GM03348 (cell line): ENCODE measurements at regions not wholly inside any gene's neighbourhood (a gene's known extent, or its start where the extent isn't known, plus 50 kb on each side); places are given as distances from the start of the nearest gene placed in this dataset.

Experiments used
- DNase-seq: peaks from one replicate; pipeline ENCODE4 v3.0.0; 2012; ENCODE audit warnings: low spot score

- DNase-seq: no peak
These were observed 171.1 kb upstream of the LYZL1 start for GRCh38 chr10:29117781-29118180.

- DNase-seq: peak; percentile 36
These were observed 169.5 kb upstream of the LYZL1 start for GRCh38 chr10:29119374-29119773.

- DNase-seq: peak; percentile 16
These were observed 168.7 kb upstream of the LYZL1 start for GRCh38 chr10:29120216-29120615.

GRCh38 chr10:29124864-29125263 lies 164.0 kb upstream of the LYZL1 start:
- no peak for DNase-seq

- DNase-seq: no peak
These were observed 161.7 kb upstream of the LYZL1 start for GRCh38 chr10:29127037-29127700.

GRCh38 chr10:29127731-29128130 lies 161.1 kb upstream of the LYZL1 start:
- DNase-seq: no peak

GRCh38 chr10:29130190-29130673 lies 158.6 kb upstream of the LYZL1 start:
- peak; percentile 43 for DNase-seq

- DNase-seq: no peak
These were observed 156.8 kb upstream of the LYZL1 start for GRCh38 chr10:29131952-29132547.

GRCh38 chr10:29132551-29133111 lies 156.2 kb upstream of the LYZL1 start:
- DNase-seq: no peak

- DNase-seq: no peak
These were observed 153.5 kb upstream of the LYZL1 start for GRCh38 chr10:29135337-29135736.

GRCh38 chr10:29136411-29136810 lies 152.5 kb upstream of the LYZL1 start:
- DNase-seq: no peak

- no peak for DNase-seq
These were observed 148.7 kb upstream of the LYZL1 start for GRCh38 chr10:29140151-29140550.

- DNase-seq: peak; percentile 85
These were observed 147.9 kb upstream of the LYZL1 start for GRCh38 chr10:29140991-29141390.

GRCh38 chr10:29141761-29142160 lies 147.1 kb upstream of the LYZL1 start:
- peak; percentile 55 for DNase-seq

- DNase-seq: no peak
These were observed 146.2 kb upstream of the LYZL1 start for GRCh38 chr10:29142516-29143314.

- DNase-seq: no peak
These were observed 144.7 kb upstream of the LYZL1 start for GRCh38 chr10:29144126-29144525.

GRCh38 chr10:29146311-29147100 lies 142.4 kb upstream of the LYZL1 start:
- DNase-seq: no peak

- no peak for DNase-seq
These were observed 138.9 kb upstream of the LYZL1 start for GRCh38 chr10:29150010-29150409.

- no peak for DNase-seq
These were observed 137.9 kb upstream of the LYZL1 start for GRCh38 chr10:29151005-29151404.

GRCh38 chr10:29157321-29157720 lies 131.5 kb upstream of the LYZL1 start:
- no peak for DNase-seq

GRCh38 chr10:29158066-29158465 lies 130.8 kb upstream of the LYZL1 start:
- no peak for DNase-seq

- DNase-seq: peak; percentile 83
These were observed 128.7 kb upstream of the LYZL1 start for GRCh38 chr10:29160150-29160617.
